ENCODE measurements at regions not wholly inside any gene's neighbourhood (a gene's known extent, or its start where the extent isn't known, plus 50 kb on each side); places are given as distances from the start of the nearest gene placed in this dataset.

GRCh38 chr13:30020726-30021312, 170.4 kb upstream of the UBL3 start:
- ChIA-PET POLR2A (no interaction called here), CTCF (no interaction called here)
- no peak overlapping the region for H3K9ac ChIP-seq (ENCODE audit: low read length)
- no peaks in the 10 kb centered on the region for H3K4me1 ChIP-seq (ENCODE audit: control insufficient read depth in 2 of 2, insufficient read depth in 2 of 2, low read length in 2 of 2)
- DNase-seq (no peak), ATAC-seq (ENCODE audit: low read depth) (no peak)
- no peaks in the 10 kb centered on the region for H3K36me3 ChIP-seq (replicated peaks in 1 of 2; ENCODE audit: control extremely low read depth in 1 of 2, control insufficient read depth in 1 of 2, extremely low read depth in 1 of 2, insufficient read depth in 2 of 2, low read length in 1 of 2)
- H3K4me2 ChIP-seq (replicated peaks; ENCODE audit: low read depth, low read length, poor library complexity, severe bottlenecking), result no peak overlapping the region
- Mint-ChIP-seq H3K4me1 (no peaks in the 10 kb centered on the region), H3K9me3 (ENCODE audit: insufficient read depth) (no peaks in the 10 kb centered on the region), H3K27ac (no peak overlapping the region), H3K27me3 (peaks cover 28% of the 10 kb centered on the region), H3K4me3 (no peak overlapping the region)
- no peak overlapping the region for H3K4me3 ChIP-seq (ENCODE audit: control extremely low read depth in 1 of 5, extremely low read depth in 1 of 5, insufficient read depth in 1 of 5, low read depth in 2 of 5, low read length in 4 of 5)
- H3K27ac ChIP-seq (ENCODE audit: low read length in 2 of 2), result no peak overlapping the region
- no peak for TF ChIP-seq EZH2 (IDR thresholded peaks at IDR 0.05; ENCODE audit: borderline replicate concordance, insufficient read depth, low read depth, low read length, poor library complexity, severe bottlenecking)
- no peak for TF ChIP-seq CTCF (IDR thresholded peaks at IDR 0.05)
- intact Hi-C loops (cut with micrococcal nuclease), result no loop called here
- H4K20me1 ChIP-seq (ENCODE audit: control insufficient read depth, insufficient read depth, low read length, poor library complexity, severe bottlenecking), result no peaks in the 10 kb centered on the region
- H3K79me2 ChIP-seq (ENCODE audit: control insufficient read depth, insufficient read depth, low read length), result no peaks in the 10 kb centered on the region
- no peaks in the 10 kb centered on the region for H3K27me3 ChIP-seq (replicated peaks in 1 of 4; ENCODE audit: control extremely low read depth in 1 of 4, control insufficient read depth in 3 of 4, insufficient read depth in 4 of 4, low read length in 3 of 4)
- no peaks in the 10 kb centered on the region for H3K9me3 ChIP-seq (ENCODE audit: control extremely low read depth in 1 of 3, control insufficient read depth in 2 of 3, insufficient read depth in 1 of 3, low read length in 2 of 3)
- 96% methylated on average over 3 of the region's 4 CpGs for WGBS (ENCODE audit: insufficient coverage)
- H2AFZ ChIP-seq (ENCODE audit: insufficient read depth, low read depth, low read length, poor library complexity, severe bottlenecking), result no peak overlapping the region

- Mint-ChIP-seq H3K4me3 (no peak overlapping the region), H3K27me3 (peaks cover 28% of the 10 kb centered on the region), H3K9me3 (ENCODE audit: insufficient read depth) (no peaks in the 10 kb centered on the region), H3K4me1 (no peaks in the 10 kb centered on the region), H3K27ac (no peak overlapping the region)
- H3K27ac ChIP-seq (ENCODE audit: low read length in 2 of 2), result no peak overlapping the region
- H2AFZ ChIP-seq (ENCODE audit: insufficient read depth, low read depth, low read length, poor library complexity, severe bottlenecking), result no peak overlapping the region
- ChIA-PET CTCF (no interaction called here), POLR2A (no interaction called here)
- H3K4me2 ChIP-seq (replicated peaks; ENCODE audit: low read depth, low read length, poor library complexity, severe bottlenecking), result no peak overlapping the region
- no peaks in the 10 kb centered on the region for H3K79me2 ChIP-seq (ENCODE audit: control insufficient read depth, insufficient read depth, low read length)
- ATAC-seq (ENCODE audit: low read depth), result no peak
- intact Hi-C loops (cut with micrococcal nuclease), result no loop called here
- H3K9me3 ChIP-seq (ENCODE audit: control extremely low read depth in 1 of 3, control insufficient read depth in 2 of 3, insufficient read depth in 1 of 3, low read length in 2 of 3), result no peaks in the 10 kb centered on the region
- no peak overlapping the region for H3K4me3 ChIP-seq (ENCODE audit: control extremely low read depth in 1 of 5, extremely low read depth in 1 of 5, insufficient read depth in 1 of 5, low read depth in 2 of 5, low read length in 4 of 5)
- no peaks in the 10 kb centered on the region for H4K20me1 ChIP-seq (ENCODE audit: control insufficient read depth, insufficient read depth, low read length, poor library complexity, severe bottlenecking)
- H3K9ac ChIP-seq (ENCODE audit: low read length), result no peak overlapping the region
- 94% methylated on average over 11 of the region's 15 CpGs for WGBS (ENCODE audit: insufficient coverage)
- no peak for DNase-seq
- H3K27me3 ChIP-seq (replicated peaks in 1 of 4; ENCODE audit: control extremely low read depth in 1 of 4, control insufficient read depth in 3 of 4, insufficient read depth in 4 of 4, low read length in 3 of 4), result no peaks in the 10 kb centered on the region
- no peaks in the 10 kb centered on the region for H3K36me3 ChIP-seq (replicated peaks in 1 of 2; ENCODE audit: control extremely low read depth in 1 of 2, control insufficient read depth in 1 of 2, extremely low read depth in 1 of 2, insufficient read depth in 2 of 2, low read length in 1 of 2)
- H3K4me1 ChIP-seq (ENCODE audit: control insufficient read depth in 2 of 2, insufficient read depth in 2 of 2, low read length in 2 of 2), result no peaks in the 10 kb centered on the region
- no peak for TF ChIP-seq EZH2 (IDR thresholded peaks at IDR 0.05; ENCODE audit: borderline replicate concordance, insufficient read depth, low read depth, low read length, poor library complexity, severe bottlenecking)
- no peak for TF ChIP-seq CTCF (IDR thresholded peaks at IDR 0.05)
Observed at GRCh38 chr13:30019648-30020626, 169.5 kb upstream of the UBL3 start.

Measured in B cell (primary cell).